Fibroblast of skin of abdomen (primary cell): ENCODE measurements at regions not wholly inside any gene's neighbourhood (a gene's known extent, or its start where the extent isn't known, plus 50 kb on each side); places are given as distances from the start of the nearest gene placed in this dataset.

Source experiments
- DNase-seq: peaks from one replicate; pipeline ENCODE4 v3.0.0-alpha.2; 2013

- no peak for DNase-seq
Observed at GRCh38 chr11:70805243-70805642, 406.9 kb downstream of the CTTN start.

- DNase-seq, result no peak
Observed at GRCh38 chr11:70805971-70806370, 407.6 kb downstream of the CTTN start.

GRCh38 chr11:70806461-70807194 is 408.3 kb downstream of the CTTN start:
- no peak for DNase-seq

GRCh38 chr11:70807195-70807543 is 408.8 kb downstream of the CTTN start:
- DNase-seq, result no peak

- no peak for DNase-seq
Observed at GRCh38 chr11:70808686-70809375, 410.5 kb downstream of the CTTN start.

- DNase-seq, result no peak
Observed at GRCh38 chr11:70810133-70810532, 411.8 kb downstream of the CTTN start.

GRCh38 chr11:70810681-70811080 is 412.4 kb downstream of the CTTN start:
- no peak for DNase-seq

- DNase-seq, result no peak
Observed at GRCh38 chr11:70811483-70811882, 413.2 kb downstream of the CTTN start.

GRCh38 chr11:70811915-70812314 is 413.6 kb downstream of the CTTN start:
- DNase-seq, result no peak

- no peak for DNase-seq
Observed at GRCh38 chr11:70812472-70812871, 414.1 kb downstream of the CTTN start.

GRCh38 chr11:70813651-70814050 is 415.3 kb downstream of the CTTN start:
- DNase-seq, result no peak

- DNase-seq, result no peak
Observed at GRCh38 chr11:70815485-70815832, 417.1 kb downstream of the CTTN start.

- DNase-seq, result no peak
Observed at GRCh38 chr11:70816156-70816678, 417.9 kb downstream of the CTTN start.

- no peak for DNase-seq
Observed at GRCh38 chr11:70818351-70818750, 420.0 kb downstream of the CTTN start.

- no peak for DNase-seq
Observed at GRCh38 chr11:70819022-70819421, 420.7 kb downstream of the CTTN start.

GRCh38 chr11:70820311-70820710 is 422.0 kb downstream of the CTTN start:
- DNase-seq, result no peak

GRCh38 chr11:70820712-70821111 is 422.4 kb downstream of the CTTN start:
- no peak for DNase-seq

- no peak for DNase-seq
Observed at GRCh38 chr11:70823771-70824170, 425.4 kb downstream of the CTTN start.

GRCh38 chr11:70824605-70825245 is 426.4 kb downstream of the CTTN start:
- DNase-seq, result no peak

- no peak for DNase-seq
Observed at GRCh38 chr11:70825893-70826540, 426.4 kb downstream of the SHANK2 start.

GRCh38 chr11:70826541-70827335 is 425.6 kb downstream of the SHANK2 start:
- DNase-seq, result no peak

GRCh38 chr11:70828593-70829082 is 423.7 kb downstream of the SHANK2 start:
- DNase-seq, result no peak
